ENCODE measurements at regions not wholly inside any gene's neighbourhood (a gene's known extent, or its start where the extent isn't known, plus 50 kb on each side); places are given as distances from the start of the nearest gene placed in this dataset.
"Not testable (repeated sequence)": the region's sequence is repeated elsewhere in the genome, so short reads cannot be mapped to it uniquely, and the experiment has no call there.

DNA sequence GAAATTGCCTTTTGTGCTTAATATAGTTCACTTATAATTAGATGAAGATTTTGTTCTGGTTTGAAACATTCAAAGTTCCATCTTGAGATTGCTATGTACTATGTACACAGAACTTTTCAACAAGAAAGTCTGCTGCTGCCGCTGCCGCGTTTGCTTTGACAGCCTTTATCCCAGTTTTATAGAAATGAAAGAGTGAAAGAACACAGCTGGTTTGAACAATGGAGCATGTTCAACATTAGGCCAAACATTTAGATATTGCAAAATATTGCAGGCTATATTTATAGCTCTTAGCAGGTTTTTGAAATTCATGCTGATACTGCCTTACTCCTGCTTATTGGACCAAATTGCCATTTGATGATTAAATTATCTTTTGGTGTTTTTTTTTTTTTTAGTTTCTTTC is 299.8 kb upstream of the PRKD1 start:
- no peak for DNase-seq

DNA sequence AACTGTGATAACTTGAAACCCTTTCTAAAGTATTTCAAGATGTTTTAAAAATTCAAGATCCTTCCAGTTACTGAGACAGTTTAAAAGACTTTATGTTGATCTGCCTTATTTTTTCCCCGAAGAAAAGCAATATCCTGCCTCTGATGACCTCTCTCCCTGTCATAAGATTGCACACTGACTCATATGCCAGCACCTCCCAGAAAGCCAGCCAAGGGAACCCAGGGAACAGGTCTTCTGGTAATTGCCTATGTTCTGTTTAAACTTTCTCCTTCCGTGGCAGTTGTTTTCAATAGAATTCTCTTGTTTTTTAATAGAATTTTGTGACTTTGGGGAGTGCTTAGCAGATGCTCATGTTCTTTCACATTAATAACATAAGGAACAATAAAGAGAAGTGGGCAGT is 300.2 kb upstream of the PRKD1 start:
- DNase-seq: no peak

- no peak for DNase-seq
Observed at GRCh38 chr14:30230719-30231118, 303.1 kb upstream of the PRKD1 start.

DNA sequence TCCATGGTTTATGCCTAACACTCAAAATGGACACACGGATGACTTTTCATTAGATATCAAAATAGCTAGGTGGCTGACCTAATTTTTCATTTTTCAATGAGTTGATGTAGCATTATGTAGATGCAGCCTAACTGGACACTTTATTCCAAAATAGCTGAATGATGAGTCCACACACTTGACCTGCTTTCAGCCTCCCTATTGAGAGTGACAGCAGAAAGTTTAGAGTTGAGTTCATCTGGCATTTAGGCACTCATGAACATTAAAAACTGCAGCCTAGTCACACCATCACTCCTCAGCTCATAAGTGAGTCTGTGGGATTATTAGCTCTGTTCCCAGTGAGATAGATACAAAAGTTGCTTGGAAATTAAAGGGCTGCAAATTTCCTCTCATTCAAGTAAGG is 307.3 kb upstream of the PRKD1 start:
- DNase-seq: no peak

GRCh38 chr14:30235485-30235884 is 307.8 kb upstream of the PRKD1 start:
- no peak for DNase-seq

- DNase-seq: no peak
Observed at GRCh38 chr14:30238936-30239335, 311.3 kb upstream of the PRKD1 start.

- DNase-seq: no peak
Observed at GRCh38 chr14:30240018-30240417, 312.4 kb upstream of the PRKD1 start.

- DNase-seq: no peak
Observed at GRCh38 chr14:30240685-30241084, 313.0 kb upstream of the PRKD1 start.

DNA sequence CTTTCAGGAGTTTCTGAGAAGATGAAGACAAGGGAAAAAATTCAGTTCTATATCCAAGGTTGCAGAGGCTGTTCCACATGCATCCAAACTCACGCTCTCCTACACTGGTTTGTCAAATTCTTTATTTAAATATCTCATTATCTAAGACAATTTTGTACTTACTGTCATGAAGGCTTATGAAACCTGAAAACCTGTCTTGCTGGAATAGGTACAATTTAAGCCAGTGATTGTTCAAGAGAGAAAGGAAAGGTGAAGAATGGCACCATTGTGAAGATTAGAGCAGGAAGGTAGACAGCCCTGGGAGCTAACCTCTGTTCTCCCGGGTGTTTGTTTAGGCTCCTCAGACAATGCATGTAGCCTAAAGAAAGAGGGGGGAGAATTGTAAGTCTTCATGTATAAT is 315.1 kb upstream of the PRKD1 start:
- no peak for DNase-seq

DNA sequence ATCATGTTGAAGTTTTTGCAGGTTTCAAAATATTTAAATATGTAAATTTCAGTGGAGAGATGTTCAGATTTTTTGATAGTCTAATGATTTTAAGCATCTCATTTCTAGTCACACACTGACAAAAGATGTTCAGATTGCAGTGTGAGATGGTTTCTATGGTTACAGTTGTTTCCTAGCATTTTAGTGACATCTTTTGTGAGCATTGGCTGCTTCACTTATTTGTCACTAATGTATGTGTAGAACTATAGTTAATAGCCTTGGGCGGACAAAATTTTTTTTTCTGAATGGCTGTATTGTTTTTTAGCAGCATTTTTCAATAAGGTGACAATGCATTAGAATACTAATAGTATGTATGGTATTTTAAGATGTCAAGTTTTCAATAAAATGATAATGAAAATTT is 315.6 kb upstream of the PRKD1 start:
- no peak for DNase-seq

GRCh38 chr14:30243805-30244204 is 315.2 kb upstream of the G2E3 start:
- DNase-seq: no peak

DNA sequence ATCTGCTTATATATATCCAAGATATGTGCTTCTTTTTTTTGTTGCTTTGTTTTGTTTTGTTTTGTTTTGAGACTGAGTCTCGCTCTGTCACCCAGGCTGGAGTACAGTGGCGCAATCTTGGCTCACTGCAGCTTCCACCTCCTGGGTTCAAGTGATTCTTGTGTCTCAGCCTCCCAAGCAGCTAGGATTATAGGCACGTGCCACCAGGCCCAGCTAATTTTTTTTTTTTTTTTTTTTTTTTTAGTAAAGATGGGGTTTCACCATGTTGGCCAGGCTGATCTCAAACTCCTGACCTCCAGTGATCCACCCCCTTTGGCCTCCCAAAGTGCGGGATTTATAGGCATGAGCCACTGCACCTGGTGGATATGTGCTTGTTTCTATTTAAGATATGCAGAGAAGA is 314.6 kb upstream of the G2E3 start:
- not testable (repeated sequence) for DNase-seq

DNA sequence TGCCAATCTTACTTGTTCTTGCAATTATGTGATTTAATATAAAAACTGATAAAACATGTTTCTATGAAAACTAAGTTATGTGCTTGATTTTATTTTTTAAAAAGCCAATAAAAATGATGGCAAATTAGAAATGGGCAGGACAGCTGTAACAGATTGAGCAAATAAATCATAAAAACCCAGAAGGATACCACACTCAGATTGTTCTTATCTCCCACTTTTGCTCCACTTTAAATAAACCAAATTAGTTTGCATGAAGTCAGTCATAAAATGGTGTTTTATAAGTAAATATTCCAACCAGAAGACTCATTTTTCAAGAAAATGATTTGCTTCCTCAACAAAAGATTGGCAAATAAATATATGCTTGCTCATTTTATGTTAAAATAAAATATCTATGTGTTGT is 307.9 kb upstream of the G2E3 start:
- DNase-seq: no peak

DNA sequence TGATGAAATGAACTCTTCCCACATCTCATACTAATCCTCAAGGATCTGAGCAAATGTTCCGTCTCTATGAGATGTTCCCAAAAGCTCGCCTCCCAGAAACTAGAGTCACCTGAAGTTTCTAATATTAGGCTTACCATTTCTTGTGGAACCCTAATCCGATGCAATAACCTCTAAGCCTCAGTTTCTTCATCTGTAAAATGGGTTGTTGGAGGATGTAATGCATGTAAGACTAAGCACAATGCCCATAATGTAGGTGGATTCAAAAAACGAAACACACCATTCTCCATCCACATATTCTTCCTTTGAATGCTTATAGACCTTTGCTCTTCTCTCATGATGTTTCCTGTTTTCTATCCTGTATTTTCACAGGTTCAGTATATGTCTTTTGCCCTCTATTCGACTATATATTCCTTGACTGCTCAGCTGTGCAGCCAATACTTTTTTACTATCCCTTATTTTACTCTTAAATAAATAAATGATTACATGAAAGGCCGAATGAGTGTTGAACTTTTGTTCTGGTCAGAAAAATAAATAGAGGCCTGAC is 307.3 kb upstream of the G2E3 start:
- no peak for DNase-seq

DNA sequence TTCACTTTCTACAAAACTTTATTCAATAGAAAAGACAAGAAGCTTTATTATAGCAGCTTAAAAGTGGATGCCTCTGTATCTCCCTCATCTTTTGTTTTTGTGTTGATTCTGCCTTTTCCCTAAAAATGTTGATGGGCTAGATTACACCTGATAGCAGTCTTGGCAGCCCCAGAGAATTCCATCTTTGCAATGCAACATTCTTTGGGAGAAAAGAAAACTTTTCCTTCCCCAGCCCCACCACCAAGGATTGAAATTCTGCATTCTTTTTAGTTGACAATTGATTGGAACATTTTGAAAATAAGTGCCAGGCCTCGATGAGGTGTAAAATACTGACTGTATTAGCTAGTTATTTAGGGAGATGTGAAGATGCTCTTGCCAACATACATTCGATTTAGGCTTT is 306.8 kb upstream of the G2E3 start:
- no peak for DNase-seq

GRCh38 chr14:30252783-30253674 is 305.9 kb upstream of the G2E3 start:
- no peak for DNase-seq

DNA sequence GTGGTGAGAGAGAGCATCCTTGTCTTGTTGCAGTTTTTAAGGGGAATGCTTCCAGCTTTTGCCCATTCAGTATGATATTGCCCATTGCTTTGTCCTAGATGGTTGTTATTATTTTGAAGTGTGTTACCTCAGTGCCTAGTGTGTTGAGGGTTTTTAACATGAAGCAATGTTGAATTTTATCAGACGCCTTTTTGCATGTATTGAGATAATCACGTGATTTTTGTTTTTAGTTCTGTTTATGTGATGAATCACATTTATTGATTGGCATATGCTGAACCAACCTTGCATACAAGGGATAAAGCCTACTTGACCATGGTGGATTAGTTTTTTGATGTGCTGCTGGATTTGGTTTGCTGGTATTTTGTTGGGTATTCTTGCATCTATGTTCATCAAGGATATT is 302.3 kb upstream of the G2E3 start:
- no peak for DNase-seq

GRCh38 chr14:30257946-30258661 is 300.9 kb upstream of the G2E3 start:
- no peak for DNase-seq

DNA sequence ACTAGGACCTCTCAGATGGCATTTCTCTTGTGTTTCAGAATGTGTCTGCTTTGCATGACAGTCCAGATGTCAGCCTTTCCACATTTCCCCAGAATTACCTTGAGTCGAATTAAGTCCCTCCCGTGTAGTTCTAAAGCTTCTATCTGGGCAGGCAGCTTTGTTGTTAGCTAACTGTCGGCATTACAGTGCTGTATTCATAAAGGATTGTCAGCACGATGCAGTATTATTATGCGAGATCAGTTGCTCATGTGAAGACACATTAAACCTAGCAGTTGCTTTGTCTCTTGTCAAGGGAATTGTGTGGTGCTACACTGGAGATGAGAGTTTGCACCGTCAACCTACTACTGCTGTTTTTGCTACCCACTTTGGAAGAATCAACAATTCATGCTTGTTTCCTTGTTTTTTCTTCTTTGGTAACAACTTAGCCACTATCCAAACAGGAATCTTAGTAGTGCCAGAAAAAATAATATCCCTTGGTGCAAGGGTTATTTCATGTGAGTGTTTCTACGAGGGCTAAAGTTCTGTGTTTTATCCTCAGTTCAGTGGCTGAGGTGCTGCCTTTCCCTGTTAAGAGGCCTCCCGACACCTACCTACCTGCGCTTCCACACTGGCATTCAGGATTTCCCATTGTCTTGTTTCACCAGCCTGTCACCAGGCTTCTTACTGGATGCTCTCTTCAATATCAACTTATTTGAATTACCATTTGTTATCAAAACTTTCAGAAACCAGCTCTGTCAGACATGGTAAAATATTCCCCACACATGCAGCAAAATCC is 297.9 kb upstream of the G2E3 start:
- DNase-seq: no peak

GRCh38 chr14:30264161-30264560 is 294.8 kb upstream of the G2E3 start:
- DNase-seq: no peak

DNA sequence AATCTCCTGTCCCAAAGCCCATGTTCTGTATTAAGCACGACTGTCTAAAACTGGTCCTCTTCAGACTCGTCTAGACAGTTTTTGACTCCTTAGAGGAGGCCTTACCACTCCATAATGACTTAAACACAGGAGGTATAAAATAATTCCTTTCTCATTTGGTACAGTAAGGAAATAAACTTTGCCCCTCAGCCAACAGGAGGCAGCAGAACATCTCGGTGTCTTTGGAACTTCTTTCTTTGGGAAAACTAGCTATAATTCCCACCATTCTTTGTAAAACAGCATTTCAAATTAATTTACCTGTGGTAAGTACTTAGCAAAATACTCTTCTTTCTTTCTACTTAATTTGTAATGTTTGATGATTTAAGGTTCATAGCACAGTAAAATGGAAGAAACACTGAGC is 292.7 kb upstream of the G2E3 start:
- no peak for DNase-seq

DNA sequence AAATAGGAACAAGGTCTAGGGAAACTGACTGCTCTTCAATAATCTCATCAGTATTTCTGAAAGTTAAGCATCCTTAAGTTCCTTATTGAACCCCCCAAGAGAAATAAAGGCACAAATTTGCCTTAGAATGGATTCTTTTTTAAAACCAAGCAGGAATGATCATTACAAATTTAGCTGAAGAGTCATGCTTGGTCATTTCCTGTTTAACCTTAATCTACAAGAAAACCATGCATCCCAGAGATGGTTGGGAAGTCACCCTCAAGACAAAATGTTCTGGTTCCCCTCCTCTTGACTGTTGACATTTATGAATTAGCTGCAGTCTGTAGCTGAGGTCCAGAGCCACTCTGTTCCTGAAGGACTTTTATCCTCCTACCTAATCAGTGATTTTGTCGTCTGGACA is 291.8 kb upstream of the G2E3 start:
- DNase-seq: no peak

Measured in hematopoietic multipotent progenitor cell treated with erythropoietin and hydrocortisone succinate and interleukin-3 and kit ligand, for 8 days (in vitro differentiated cells).